HG02884 (cell line): ENCODE measurements at regions not wholly inside any gene's neighbourhood (a gene's known extent, or its start where the extent isn't known, plus 50 kb on each side); places are given as distances from the start of the nearest gene placed in this dataset.
A peak's percentile ranks its signal among the peaks of the same experiment; 100 is the strongest.
"Not testable (repeated sequence)": the region's sequence is repeated elsewhere in the genome, so short reads cannot be mapped to it uniquely, and the experiment has no call there.

Source experiments
- ATAC-seq: cut with Tn5 transposase; IDR thresholded peaks from one replicate; pipeline ENCODE4 v1.9.1; 2021; ENCODE audit warnings: mild to moderate bottlenecking, moderate library complexity; ENCODE audit not compliant: unreplicated experiment

DNA sequence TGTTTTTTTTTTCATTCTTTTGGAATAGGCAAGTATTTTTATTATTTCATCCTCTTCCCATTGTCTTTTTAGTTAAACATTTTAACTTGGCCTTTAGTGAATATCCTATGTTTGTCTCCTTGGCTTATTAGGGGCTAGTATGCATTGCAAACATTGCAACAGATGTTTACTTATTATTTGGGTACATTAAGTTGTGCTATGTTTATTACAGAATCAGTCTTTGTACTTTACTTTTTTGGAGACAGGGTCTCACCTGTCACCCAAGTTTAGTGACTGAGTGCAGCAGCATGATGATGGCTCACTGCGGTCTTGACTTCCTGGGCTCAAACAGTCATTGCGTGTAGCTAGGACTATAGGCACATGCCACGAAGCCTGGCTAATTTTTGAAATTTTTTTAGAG, 51.1 kb upstream of the NUDT6 start:
- no peak for ATAC-seq

DNA sequence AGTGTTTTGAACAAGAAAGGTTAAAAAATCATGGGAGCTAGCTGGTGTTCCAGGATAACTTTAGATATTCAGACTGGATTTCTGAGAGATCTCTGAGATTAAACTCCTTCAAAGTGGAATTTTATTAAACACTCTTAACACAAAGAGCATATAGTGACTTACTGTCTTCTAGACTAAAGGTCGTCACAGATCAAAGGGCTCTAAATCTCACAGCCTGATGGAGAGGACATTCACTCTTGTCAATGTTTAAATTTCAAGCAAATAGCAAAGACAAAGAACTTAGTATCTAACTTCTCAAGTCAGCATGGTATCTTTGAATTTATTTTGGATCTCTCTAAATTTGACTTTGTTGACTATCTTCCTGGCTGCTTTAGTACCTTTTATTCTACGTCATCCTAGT, 53.7 kb upstream of the NUDT6 start:
- no peak for ATAC-seq

- no peak for ATAC-seq
Observed at GRCh38 chr4:122977103-122977502, 54.7 kb upstream of the NUDT6 start.

- ATAC-seq = no peak
Observed at GRCh38 chr4:122978109-122978508, 55.7 kb upstream of the NUDT6 start.

DNA sequence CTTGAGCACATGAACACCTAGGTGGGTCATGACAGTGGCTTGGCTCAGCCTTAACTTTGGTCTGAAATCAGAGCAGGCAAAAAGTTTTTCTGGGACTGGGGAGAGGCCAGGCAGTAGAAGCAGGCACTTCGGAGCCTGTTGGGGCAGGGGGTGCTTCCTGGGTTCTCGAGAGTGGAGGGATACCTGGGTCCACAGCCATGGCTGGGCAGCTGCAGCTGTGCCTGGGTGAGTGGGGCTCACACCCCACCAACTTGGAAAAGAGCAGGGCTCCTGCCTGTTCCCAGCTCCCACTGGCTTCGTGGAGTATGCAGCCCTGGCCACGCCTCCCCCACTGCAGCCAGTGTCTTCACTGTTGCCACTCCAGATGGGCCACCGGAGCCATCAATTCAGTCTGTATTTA, 56.4 kb upstream of the NUDT6 start:
- ATAC-seq = no peak

- no peak for ATAC-seq
Observed at GRCh38 chr4:122980860-122981259, 58.5 kb upstream of the NUDT6 start.

DNA sequence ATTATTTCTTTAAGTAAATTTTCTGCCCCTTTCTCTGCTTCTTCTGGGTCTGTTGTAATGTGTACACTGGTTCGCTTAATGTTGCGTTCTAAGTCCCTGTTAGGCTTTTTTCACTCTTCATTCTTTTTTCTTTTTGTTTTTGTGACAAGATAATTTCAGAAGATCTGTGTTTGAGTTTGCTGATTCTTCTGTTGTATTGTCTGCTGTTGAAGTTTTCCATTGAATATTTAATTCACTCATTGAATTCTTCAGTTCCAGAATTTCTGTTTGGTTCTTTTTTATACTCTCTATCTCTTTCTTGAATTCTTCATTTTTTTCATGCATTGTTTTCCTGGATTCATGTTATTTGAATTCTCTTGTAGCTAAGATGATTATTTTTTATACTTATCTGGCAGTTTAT, 66.3 kb upstream of the NUDT6 start:
- ATAC-seq = no peak

DNA sequence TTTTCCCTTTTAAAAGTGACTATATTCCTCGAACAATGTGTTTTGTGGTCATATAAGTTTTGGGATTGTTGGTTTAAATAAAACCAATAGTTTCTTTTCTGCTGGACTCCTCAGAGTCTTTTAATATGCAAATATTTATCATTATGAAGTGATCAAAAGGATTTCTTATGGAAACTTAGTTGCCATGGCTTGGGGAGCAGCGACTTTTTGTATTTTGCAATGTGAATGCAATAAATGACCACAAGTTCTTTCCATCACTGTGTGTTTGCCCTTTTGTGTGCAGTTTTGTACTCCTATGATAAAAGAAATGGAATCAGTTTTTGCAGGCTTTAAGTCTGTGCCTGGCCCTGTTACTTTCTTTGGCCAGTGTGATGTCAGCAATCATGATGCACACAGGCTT, 68.5 kb upstream of the NUDT6 start:
- ATAC-seq = no peak

DNA sequence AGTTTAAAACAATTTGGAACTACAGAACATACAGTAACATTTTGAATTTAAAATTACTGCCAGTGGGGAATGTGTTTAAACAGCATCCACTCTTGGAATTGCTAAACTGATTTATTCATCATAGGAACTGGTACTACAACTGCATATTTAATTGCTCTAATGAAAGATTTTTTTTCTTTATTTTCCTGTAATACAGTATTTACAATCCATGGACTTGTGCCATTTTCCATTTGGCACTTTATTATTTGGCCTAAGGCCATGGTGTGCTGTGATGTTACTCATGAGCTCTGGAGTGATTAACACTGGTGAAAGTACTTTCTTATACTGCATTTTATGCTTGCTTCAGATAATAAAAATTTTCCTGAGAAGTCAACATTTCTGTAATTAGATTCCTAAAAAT, 69.7 kb upstream of the NUDT6 start:
- ATAC-seq = no peak

DNA sequence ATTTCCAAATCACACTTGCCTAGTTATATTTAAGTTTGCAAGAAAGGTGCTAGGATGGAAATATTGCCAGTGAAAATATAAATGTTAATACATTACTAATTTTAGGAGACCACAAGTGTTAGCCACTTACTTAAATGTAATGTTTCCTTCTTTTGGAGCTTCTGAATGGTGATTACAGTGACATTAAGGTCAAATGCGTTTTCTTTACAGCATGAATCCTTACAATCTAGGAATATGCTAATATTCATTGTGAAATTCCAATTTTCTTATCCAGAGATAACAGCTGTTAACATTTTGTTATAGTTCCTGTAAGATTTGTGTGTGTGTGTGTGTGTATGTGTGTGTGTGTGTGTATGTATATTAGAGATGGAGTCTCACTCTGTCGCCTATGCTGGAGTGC, 70.2 kb upstream of the NUDT6 start:
- no peak for ATAC-seq

DNA sequence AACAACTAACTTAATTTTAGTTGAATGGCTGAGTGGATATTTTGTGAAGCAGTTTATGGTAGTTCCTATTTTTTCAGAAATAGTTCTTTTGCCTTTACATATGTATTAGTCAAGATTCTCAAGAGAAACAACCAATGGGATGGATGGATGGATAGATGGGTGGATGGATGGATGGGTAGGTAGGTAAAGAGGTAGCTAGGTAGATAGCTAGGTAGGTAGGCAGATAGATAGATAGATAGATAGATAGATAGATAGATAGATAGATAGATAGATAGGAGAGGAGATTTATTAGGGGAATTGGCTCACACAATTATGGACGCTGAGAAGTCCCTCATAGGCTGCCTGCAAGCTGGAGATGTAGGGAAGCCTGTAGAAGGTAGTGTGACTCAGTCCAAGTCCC, 74.0 kb upstream of the NUDT6 start:
- no peak for ATAC-seq

GRCh38 chr4:122997463-122998101, 75.2 kb upstream of the NUDT6 start:
- peak; percentile 89 for ATAC-seq

GRCh38 chr4:123004079-123004478, 81.7 kb upstream of the NUDT6 start:
- not testable (repeated sequence) for ATAC-seq

DNA sequence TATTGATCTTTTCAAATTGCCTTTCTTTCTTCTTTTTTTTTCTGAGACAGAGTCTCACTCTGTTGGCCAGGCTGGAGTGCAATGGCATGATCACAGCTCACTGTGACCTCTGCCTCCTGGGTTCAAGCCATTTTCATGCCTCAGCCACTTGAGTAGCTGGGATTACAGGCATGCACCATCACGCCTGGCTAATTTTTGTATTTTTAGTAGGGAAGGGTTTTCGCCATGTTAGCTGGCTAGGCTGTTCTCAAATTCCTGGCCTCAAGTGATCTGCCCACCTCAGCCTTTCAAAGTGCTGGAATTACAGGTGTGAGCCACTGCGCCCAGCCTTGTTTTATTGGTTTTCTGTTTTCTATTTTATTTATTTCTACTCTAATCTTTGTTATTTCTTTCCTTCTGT, 82.7 kb upstream of the NUDT6 start:
- not testable (repeated sequence) for ATAC-seq

DNA sequence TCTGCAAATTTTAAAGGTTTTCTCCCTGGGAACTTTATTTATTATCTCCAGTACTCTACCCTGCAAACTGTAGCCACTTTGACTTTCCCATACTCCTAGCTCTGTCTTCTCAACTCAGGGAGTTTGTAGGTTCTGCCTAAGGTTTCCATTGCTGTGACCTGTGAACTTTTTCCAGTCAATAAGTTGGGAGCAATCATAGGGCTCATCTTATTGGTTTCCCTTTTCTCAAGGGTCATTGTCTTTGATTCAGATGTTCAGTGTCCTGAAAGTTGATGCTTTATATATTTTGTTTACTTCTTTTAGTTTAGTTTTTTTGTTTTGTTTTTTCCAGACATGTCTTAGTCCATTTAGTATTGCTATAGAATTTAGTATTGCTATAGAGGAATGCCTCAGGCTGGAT, 85.3 kb upstream of the NUDT6 start:
- ATAC-seq = no peak

- ATAC-seq = not testable (repeated sequence)
Observed at GRCh38 chr4:123012416-123012815, 90.0 kb upstream of the NUDT6 start.

- no peak for ATAC-seq
Observed at GRCh38 chr4:123014038-123014437, 91.6 kb upstream of the NUDT6 start.

DNA sequence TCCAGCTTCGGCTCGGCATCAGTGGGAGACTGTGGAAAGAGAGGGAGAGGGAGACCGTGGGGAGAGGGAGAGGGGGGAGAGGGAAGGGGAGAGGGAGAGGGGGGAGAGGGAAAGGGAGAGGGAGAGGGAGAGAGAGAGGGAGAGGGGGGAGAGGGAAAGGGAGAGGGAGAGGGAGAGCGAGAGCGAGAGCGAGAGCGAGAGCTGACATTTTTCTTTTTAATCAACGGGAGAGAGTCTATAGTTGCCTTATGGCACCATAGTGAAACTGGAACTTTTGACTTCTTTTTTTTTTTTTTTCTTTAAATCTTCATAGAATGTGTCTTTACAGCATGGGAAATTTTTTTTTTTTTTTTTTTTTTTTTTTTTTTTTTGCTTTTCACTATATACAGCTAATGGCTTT, 94.7 kb upstream of the NUDT6 start:
- ATAC-seq = no peak

DNA sequence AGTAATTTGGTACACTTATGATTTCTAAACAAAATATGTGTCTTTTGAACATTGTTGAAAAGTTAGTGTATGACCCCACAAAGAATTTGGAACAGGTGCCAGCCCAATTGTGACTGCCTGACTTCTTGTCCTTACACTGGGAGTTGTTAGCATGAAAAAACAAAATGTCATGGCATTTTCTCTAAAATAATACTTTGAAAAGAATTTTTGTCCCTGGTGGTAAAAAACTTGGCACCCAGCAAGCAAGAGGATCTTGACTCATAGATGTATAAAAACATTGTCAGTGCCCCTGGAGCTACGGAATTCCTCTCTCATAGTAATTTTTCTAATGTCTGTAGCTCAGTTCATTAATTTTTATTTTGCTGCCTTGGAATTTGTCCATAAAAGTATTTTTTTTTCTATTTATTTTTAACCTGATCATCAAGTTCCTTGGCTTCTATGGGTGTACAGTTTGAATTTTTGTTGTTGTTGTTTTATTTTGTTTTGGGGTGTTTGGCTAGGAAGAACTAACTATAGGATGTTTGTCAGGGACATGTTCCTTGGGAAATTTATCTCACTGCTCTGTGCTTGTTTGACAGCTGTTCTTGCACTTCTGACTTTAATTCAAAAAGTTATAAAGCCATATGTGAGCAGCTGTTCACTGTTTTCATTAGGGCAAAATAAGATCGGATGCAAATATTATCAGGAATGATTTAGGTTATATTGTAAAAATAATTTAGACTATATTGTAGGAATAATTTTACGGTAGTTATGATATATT, 95.4 kb upstream of the NUDT6 start:
- ATAC-seq = no peak

GRCh38 chr4:123018396-123018775, 96.0 kb upstream of the NUDT6 start:
- no peak for ATAC-seq

DNA sequence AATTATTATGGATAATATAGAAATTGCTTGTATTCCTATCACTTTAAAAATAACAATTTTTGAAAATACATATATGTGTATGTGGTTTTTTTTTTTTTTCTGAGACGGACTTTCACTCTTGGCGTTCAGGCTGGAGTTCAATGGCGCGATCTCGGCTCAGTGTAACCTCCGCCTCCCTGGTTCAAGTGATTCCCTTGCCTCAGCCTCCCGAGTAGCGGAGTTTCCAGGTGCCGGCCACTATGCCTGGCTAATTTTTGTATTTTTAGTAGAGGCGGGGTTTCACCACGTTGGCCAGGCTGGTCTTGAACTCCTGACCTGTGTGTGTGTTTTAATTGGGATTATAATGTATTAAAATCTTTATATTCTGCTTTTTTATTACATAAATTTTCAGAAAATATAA, 97.9 kb upstream of the NUDT6 start:
- ATAC-seq = no peak

GRCh38 chr4:123023647-123024046, 101.2 kb upstream of the NUDT6 start:
- ATAC-seq = no peak

GRCh38 chr4:123024710-123025109, 102.3 kb upstream of the NUDT6 start:
- ATAC-seq = no peak
